ENCODE measurements at regions not wholly inside any gene's neighbourhood (a gene's known extent, or its start where the extent isn't known, plus 50 kb on each side); places are given as distances from the start of the nearest gene placed in this dataset.

DNA sequence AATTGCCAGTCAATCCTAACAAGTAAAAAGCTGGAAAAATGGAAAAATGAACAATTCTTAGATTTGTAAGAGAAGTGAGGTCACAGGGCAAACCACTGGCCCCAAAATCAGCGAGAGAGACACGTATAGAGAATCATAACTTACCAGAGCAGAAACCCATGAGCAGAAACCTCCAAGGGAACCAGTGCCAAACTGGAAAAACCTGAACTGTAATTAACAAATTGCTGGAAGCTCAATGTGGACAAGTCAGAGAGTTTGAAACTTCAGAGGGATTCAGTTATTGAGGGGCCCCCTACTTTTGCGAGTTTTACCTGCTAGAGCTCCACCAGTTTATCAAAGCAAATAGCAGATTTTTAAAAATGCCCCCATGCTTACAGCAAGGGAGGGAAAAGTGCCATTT, 119.0 kb downstream of the C7orf25 start:
- Histone ChIP-seq H3K4me3 (ENCODE audit: low read depth in 2 of 2, low read length in 2 of 2) (no peak overlapping the region), H3K9me3 (ENCODE audit: control insufficient read depth, insufficient read depth, low read depth, low read length) (no peaks in the 10 kb centered on the region), H3K36me3 (ENCODE audit: control insufficient read depth, insufficient read depth, low read length) (no peaks in the 10 kb centered on the region), H3K27ac (ENCODE audit: low read length) (no peak overlapping the region), H3K4me1 (ENCODE audit: control insufficient read depth, insufficient read depth, low read length) (no peaks in the 10 kb centered on the region), H3K27me3 (ENCODE audit: control insufficient read depth, insufficient read depth, low read length) (no peaks in the 10 kb centered on the region)
- ATAC-seq (no peak), DNase-seq (ENCODE audit: low read depth, low spot score) (no peak)
- in situ Hi-C loops (cut with HindIII; ENCODE audit: low pct_unique_long_range_greater_than_20kb, low sequenced_read_pairs) = no loop called here
- BruUV-seq (replicated peaks) = no TSS peak
- TF ChIP-seq CTCF (IDR thresholded peaks at IDR 0.05) (no peak), SIN3A (IDR thresholded peaks at IDR 0.05; ENCODE audit: borderline replicate concordance, insufficient read depth, low read depth, low read length) (no peak), POLR2AphosphoS5 (IDR thresholded peaks at IDR 0.05; ENCODE audit: low read depth, low read length) (no peak), REST (IDR thresholded peaks at IDR 0.05; ENCODE audit: insufficient read depth in 1 of 2, low read depth in 2 of 2, low read length in 1 of 2) (no peak), TCF7L2 (IDR thresholded peaks at IDR 0.05; ENCODE audit: low read depth, low read length) (no peak)
- ChIA-PET POLR2A (no interaction called here), CTCF (no interaction called here)
- intact Hi-C loops (cut with micrococcal nuclease; ENCODE audit: unreplicated experiment) = no loop called here

DNA sequence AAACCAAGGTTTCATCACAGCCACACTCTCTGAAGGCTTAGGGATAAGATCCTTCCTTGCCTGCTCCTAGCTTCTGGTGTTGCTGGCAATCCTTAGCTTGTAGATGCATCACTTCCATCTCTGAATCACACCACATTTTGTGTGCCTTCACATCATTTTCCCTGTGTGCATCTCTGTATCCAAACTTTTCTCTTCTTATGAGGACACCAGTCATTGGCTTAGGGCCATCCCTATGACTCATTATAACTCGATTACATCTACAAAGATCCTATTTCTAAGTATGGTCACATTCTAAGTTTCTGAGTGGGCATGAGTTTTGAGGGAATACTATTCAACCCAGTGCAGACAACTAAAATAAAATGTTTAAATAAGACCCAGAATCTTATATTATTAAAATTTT, 121.7 kb downstream of the C7orf25 start:
- H3K4me1 ChIP-seq (ENCODE audit: control insufficient read depth, insufficient read depth, low read length) = no peaks in the 10 kb centered on the region
- no peak overlapping the region for H3K4me3 ChIP-seq (ENCODE audit: low read depth in 2 of 2, low read length in 2 of 2)
- ChIA-PET POLR2A (no interaction called here), CTCF (no interaction called here)
- no TSS peak for BruUV-seq (replicated peaks)
- TF ChIP-seq POLR2AphosphoS5 (IDR thresholded peaks at IDR 0.05; ENCODE audit: low read depth, low read length) = no peak
- no peak for TF ChIP-seq TCF7L2 (IDR thresholded peaks at IDR 0.05; ENCODE audit: low read depth, low read length)
- TF ChIP-seq REST (IDR thresholded peaks at IDR 0.05; ENCODE audit: insufficient read depth in 1 of 2, low read depth in 2 of 2, low read length in 1 of 2) = no peak
- no peak for TF ChIP-seq CTCF (IDR thresholded peaks at IDR 0.05)
- TF ChIP-seq SIN3A (IDR thresholded peaks at IDR 0.05; ENCODE audit: borderline replicate concordance, insufficient read depth, low read depth, low read length) = no peak
- H3K27ac ChIP-seq (ENCODE audit: low read length) = no peak overlapping the region
- H3K9me3 ChIP-seq (ENCODE audit: control insufficient read depth, insufficient read depth, low read depth, low read length) = no peaks in the 10 kb centered on the region
- ATAC-seq = no peak
- H3K27me3 ChIP-seq (ENCODE audit: control insufficient read depth, insufficient read depth, low read length) = no peaks in the 10 kb centered on the region
- intact Hi-C loops (cut with micrococcal nuclease; ENCODE audit: unreplicated experiment) = no loop called here
- H3K36me3 ChIP-seq (ENCODE audit: control insufficient read depth, insufficient read depth, low read length) = no peaks in the 10 kb centered on the region
- no peak for DNase-seq (ENCODE audit: low read depth, low spot score)
- in situ Hi-C loops (cut with HindIII; ENCODE audit: low pct_unique_long_range_greater_than_20kb, low sequenced_read_pairs) = no loop called here
